Ascending aorta (tissue), 2 donors: ENCODE measurements at regions not wholly inside any gene's neighbourhood (a gene's known extent, or its start where the extent isn't known, plus 50 kb on each side); places are given as distances from the start of the nearest gene placed in this dataset.

Experiments used
- DNase-seq, 2 donors: peaks; one replicate each; pipeline ENCODE4 v3.0.0-alpha.2; 2019; ENCODE audit warnings: low spot score in 2 of 2
- H3K27ac ChIP-seq, 2 donors: fragments of 200-600 bp; sonication (generic); one replicate each; pipeline ENCODE4 v1.5.1; 2016 to 2017; ENCODE audit warnings: mild to moderate bottlenecking in 1 of 2
- H3K27me3 ChIP-seq: fragments of 200-600 bp; sonication (generic); one replicate; pipeline ENCODE4 v1.5.1; 2017
- H3K36me3 ChIP-seq, 2 donors: fragments of 200-600 bp; sonication (generic); one replicate each; pipeline ENCODE4 v1.5.1; 2016
- H3K4me1 ChIP-seq, 2 donors: fragments of 200-600 bp; sonication (generic); one replicate each; pipeline ENCODE4 v1.5.1; 2016 to 2017; ENCODE audit warnings: mild to moderate bottlenecking in 1 of 2
- H3K4me3 ChIP-seq, 2 donors: fragments of 200-600 bp; sonication (generic); one replicate each; pipeline ENCODE4 v1.5.1; 2016 to 2017; ENCODE audit warnings: mild to moderate bottlenecking in 1 of 2
- H3K9me3 ChIP-seq, 2 donors: fragments of 200-600 bp; sonication (generic); one replicate each; pipeline ENCODE4 v1.5.1; 2016
- intact Hi-C: fragments of 100-400 bp; cut with DNase I; formaldehyde crosslinking; loops from one replicate; pipeline ENCODE4 v1.15.1; 2023
- TF ChIP-seq, protein P1 (sequence below), 3 experiments: fragments of 200-600 bp in 2 of 3; fragments of 450-650 bp in 1 of 3; sonication (generic) in 2 of 3; IDR thresholded peaks; one replicate each; pipeline ENCODE4 v1.5.1; 2016 to 2019; ENCODE audit warnings: antibody characterized with exemption in 3 of 3, mild to moderate bottlenecking in 1 of 3, moderate library complexity in 1 of 3

DNA sequence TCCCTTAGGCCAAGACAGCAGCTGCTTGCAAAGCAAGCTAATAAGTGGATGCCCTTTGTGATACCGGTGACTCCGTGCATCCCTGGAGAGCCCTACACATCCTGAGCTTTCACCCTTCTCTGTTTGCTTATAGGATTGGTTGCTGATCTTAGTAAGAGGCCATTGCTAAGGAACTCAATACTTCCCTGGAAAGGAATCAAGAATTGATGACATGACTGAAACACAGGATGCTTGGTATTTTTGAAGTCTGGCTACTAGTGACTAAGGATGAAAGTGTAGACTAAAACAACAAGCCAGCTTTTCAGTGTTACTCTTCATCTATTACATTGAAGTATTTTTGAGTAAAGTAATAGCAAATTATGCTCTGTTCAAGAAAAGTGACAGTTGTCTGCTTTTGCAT lies 123.0 kb upstream of the SERPINE2 start:
- no peak overlapping the region for H3K27ac ChIP-seq
- H3K9me3 ChIP-seq: no peaks in the 10 kb centered on the region
- intact Hi-C loops: no loop called here
- DNase-seq: no peak
- TF ChIP-seq, protein P1, sequence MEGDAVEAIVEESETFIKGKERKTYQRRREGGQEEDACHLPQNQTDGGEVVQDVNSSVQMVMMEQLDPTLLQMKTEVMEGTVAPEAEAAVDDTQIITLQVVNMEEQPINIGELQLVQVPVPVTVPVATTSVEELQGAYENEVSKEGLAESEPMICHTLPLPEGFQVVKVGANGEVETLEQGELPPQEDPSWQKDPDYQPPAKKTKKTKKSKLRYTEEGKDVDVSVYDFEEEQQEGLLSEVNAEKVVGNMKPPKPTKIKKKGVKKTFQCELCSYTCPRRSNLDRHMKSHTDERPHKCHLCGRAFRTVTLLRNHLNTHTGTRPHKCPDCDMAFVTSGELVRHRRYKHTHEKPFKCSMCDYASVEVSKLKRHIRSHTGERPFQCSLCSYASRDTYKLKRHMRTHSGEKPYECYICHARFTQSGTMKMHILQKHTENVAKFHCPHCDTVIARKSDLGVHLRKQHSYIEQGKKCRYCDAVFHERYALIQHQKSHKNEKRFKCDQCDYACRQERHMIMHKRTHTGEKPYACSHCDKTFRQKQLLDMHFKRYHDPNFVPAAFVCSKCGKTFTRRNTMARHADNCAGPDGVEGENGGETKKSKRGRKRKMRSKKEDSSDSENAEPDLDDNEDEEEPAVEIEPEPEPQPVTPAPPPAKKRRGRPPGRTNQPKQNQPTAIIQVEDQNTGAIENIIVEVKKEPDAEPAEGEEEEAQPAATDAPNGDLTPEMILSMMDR (IDR thresholded peaks at IDR 0.05): no peak
- no peaks in the 10 kb centered on the region for H3K36me3 ChIP-seq
- H3K27me3 ChIP-seq: no peaks in the 10 kb centered on the region
- peaks cover 0 to 2% of the 10 kb centered on the region in 2 donors for H3K4me1 ChIP-seq
- H3K4me3 ChIP-seq: no peak overlapping the region

DNA sequence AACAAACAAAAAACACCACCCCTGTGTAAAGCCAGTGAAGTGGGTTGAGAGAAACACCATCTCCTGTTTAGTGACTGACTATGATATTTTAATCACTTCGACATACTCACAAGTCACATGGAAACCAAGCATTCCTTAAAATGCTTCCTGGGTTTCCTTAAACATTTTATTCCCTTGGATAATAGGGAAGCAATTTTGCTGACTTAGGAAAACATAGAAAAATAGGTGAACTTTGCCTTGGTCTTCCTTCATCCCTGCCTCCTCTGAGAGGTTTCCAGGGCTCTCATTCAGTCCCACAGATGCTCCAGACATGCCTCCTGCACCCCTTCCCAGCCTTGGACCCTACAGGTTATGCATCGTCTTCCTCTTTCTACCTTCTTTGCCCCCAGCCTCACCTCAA lies 122.6 kb upstream of the SERPINE2 start:
- no peak overlapping the region for H3K4me3 ChIP-seq
- H3K27me3 ChIP-seq: no peaks in the 10 kb centered on the region
- H3K36me3 ChIP-seq: no peaks in the 10 kb centered on the region
- intact Hi-C loops: no loop called here
- no peaks in the 10 kb centered on the region for H3K9me3 ChIP-seq
- no peak for DNase-seq
- H3K4me1 ChIP-seq: peaks cover 0 to 2% of the 10 kb centered on the region in 2 donors
- TF ChIP-seq, protein P1 (IDR thresholded peaks at IDR 0.05): no peak
- H3K27ac ChIP-seq: no peak overlapping the region

DNA sequence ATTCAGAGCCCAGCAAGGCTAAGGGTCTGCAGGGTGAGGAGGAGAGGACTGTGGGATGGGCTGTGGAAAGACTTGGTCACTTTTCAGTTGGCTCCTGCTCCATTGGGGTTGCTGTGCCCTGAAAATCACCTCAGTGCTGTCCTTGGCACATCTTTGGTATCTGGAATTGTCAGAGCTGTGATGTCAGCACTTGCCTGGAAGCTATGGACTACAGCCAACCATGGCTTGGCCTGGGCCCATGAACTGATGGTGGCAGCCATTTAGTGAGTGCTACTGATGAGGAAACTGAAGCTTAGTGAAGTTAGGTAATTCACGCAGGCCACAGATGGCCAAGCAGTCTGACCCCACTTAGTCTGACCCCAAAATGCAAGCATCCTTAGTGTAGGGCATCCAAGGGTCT lies 121.8 kb upstream of the SERPINE2 start:
- Histone ChIP-seq H3K36me3 (no peaks in the 10 kb centered on the region), H3K27ac (no peak overlapping the region), H3K9me3 (no peaks in the 10 kb centered on the region), H3K4me3 (no peak overlapping the region), H3K4me1 (peaks cover 0 to 2% of the 10 kb centered on the region in 2 donors), H3K27me3 (no peaks in the 10 kb centered on the region)
- intact Hi-C loops: no loop called here
- TF ChIP-seq, protein P1 (IDR thresholded peaks at IDR 0.05): no peak
- no peak for DNase-seq

DNA sequence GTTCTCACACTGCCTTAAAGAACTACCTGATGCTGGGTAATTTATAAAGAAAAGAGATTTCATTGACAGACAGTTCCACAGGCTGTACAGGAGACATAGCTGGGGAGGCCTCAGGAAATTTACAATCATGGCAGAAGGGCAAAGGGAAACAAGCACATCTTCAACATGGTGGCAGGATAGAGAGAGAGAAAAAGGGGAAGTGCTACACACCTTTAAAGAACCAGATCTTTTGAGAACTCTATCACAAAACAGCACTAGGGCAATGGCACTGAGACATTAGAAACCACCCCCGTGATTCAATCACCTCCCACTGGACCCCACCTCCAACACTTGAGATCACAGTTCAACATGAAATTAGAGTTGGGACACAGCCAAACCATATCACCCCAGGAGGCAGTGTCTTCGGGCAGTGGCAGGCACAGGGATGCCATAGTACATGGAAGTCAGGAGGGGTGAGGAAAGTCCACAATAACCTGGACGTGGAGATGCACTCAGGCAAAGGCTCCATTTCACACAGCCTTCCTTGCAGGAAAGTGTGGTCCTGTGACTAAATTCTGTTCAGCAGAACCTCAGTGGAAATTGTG lies 120.4 kb upstream of the SERPINE2 start:
- intact Hi-C loops: no loop called here

DNA sequence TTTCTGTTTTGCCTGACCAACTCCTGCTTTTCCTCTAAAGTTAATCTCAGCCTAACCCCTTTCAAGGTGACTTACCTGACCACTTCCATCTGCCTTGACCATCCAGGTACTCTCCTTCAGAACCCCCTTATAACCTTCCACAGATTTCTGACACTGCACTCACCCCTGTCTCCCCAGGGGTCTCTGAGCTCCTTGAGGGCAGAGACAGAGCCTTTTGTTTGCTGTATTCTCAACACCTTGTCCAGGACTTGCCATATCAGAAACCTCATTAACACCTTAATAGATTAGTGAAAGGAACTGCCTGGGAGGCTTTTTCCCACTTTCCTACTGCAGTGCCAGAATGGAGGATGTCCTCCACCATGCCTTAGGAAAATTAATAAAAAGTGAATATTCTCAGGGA lies 119.7 kb upstream of the SERPINE2 start:
- DNase-seq: no peak
- Histone ChIP-seq H3K36me3 (no peaks in the 10 kb centered on the region), H3K27me3 (no peaks in the 10 kb centered on the region), H3K4me1 (peaks cover 0 to 2% of the 10 kb centered on the region in 2 donors), H3K4me3 (no peak overlapping the region), H3K9me3 (no peaks in the 10 kb centered on the region), H3K27ac (no peak overlapping the region)
- intact Hi-C loops: no loop called here
- TF ChIP-seq, protein P1 (IDR thresholded peaks at IDR 0.05): no peak

More for the DNA sequence above, 120.4 kb upstream of the SERPINE2 start:
- TF ChIP-seq, protein P1 (IDR thresholded peaks at IDR 0.05): no peak
- Histone ChIP-seq H3K4me1 (peaks cover 0 to 2% of the 10 kb centered on the region in 2 donors), H3K9me3 (no peaks in the 10 kb centered on the region), H3K36me3 (no peaks in the 10 kb centered on the region), H3K27ac (no peak overlapping the region), H3K27me3 (no peaks in the 10 kb centered on the region), H3K4me3 (no peak overlapping the region)
- no peak for DNase-seq

DNA sequence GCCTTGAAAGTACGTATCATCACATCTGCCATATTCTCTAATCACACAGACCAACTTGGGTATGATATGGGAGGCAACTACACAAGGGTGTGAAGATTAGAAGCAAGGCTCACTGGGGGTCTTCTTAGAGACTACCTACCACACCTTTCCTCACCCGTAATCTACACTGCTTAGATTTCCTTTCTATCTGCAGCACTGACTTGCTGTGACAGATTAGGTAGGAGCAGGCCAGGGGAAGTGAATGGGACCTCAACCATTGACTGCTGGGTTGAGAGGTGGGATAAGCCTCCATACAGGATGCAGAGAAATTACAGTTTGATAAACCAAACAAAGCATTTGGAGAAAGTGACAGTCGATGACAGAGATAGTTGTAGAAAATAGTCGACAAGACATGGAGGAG lies 119.0 kb upstream of the SERPINE2 start:
- H3K4me1 ChIP-seq: no peaks in the 10 kb centered on the region
- intact Hi-C loops: no loop called here
- DNase-seq: no peak
- no peaks in the 10 kb centered on the region for H3K27me3 ChIP-seq
- H3K4me3 ChIP-seq: no peak overlapping the region
- no peaks in the 10 kb centered on the region for H3K9me3 ChIP-seq
- TF ChIP-seq, protein P1 (IDR thresholded peaks at IDR 0.05): no peak
- H3K27ac ChIP-seq: no peak overlapping the region
- no peaks in the 10 kb centered on the region for H3K36me3 ChIP-seq
